ENCODE measurements at regions not wholly inside any gene's neighbourhood (a gene's known extent, or its start where the extent isn't known, plus 50 kb on each side); places are given as distances from the start of the nearest gene placed in this dataset.
"Not testable (repeated sequence)": the region's sequence is repeated elsewhere in the genome, so short reads cannot be mapped to it uniquely, and the experiment has no call there.

DNA sequence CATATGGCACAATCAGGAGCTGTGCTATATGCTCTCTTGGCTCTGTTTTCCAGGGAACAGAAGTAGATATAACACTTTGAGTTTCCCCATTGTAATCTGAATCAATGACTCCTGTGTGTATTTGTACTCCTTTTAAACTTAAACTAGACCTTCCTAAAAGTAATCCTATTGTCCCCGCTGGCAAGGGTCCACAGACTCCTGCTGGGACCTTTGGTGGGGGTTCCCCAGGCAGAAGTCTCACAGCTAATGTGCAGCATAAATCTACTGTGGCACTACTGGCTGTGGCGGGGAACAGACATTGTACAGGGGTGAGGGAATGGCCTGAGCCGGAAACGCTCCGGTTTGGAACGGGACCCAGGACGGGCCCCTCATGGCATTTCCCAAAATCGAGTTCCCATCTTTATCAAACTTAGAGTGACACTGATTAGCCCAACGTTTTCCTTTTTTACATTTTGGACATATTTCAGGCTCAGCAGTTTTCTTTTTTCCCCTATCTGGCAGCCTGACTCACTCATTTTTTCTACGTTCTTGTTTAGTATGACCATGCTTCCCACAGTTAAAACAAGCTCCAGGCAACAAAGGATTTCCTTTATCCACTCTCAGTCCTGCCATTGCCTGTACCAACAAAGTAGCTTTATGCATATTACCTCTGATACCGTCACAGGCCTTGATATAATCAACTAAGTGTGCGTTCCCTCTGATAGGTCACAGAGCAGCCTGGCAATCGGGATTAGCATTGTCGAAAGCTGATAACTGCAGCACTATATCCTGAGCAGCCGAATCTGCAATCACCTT, 59.5 kb upstream of the LPCAT1 start:
- TF ChIP-seq, protein P1, sequence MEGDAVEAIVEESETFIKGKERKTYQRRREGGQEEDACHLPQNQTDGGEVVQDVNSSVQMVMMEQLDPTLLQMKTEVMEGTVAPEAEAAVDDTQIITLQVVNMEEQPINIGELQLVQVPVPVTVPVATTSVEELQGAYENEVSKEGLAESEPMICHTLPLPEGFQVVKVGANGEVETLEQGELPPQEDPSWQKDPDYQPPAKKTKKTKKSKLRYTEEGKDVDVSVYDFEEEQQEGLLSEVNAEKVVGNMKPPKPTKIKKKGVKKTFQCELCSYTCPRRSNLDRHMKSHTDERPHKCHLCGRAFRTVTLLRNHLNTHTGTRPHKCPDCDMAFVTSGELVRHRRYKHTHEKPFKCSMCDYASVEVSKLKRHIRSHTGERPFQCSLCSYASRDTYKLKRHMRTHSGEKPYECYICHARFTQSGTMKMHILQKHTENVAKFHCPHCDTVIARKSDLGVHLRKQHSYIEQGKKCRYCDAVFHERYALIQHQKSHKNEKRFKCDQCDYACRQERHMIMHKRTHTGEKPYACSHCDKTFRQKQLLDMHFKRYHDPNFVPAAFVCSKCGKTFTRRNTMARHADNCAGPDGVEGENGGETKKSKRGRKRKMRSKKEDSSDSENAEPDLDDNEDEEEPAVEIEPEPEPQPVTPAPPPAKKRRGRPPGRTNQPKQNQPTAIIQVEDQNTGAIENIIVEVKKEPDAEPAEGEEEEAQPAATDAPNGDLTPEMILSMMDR (IDR thresholded peaks at IDR 0.05), result not testable (repeated sequence)
- not testable (repeated sequence) for TF ChIP-seq POLR2A (IDR thresholded peaks at IDR 0.05); POLR2AphosphoS5 (IDR thresholded peaks at IDR 0.05; ENCODE audit: insufficient read depth in 1 of 2, low read depth in 1 of 2)
